ENCODE measurements at regions not wholly inside any gene's neighbourhood (a gene's known extent, or its start where the extent isn't known, plus 50 kb on each side); places are given as distances from the start of the nearest gene placed in this dataset.
"Not testable (repeated sequence)": the region's sequence is repeated elsewhere in the genome, so short reads cannot be mapped to it uniquely, and the experiment has no call there.

DNA sequence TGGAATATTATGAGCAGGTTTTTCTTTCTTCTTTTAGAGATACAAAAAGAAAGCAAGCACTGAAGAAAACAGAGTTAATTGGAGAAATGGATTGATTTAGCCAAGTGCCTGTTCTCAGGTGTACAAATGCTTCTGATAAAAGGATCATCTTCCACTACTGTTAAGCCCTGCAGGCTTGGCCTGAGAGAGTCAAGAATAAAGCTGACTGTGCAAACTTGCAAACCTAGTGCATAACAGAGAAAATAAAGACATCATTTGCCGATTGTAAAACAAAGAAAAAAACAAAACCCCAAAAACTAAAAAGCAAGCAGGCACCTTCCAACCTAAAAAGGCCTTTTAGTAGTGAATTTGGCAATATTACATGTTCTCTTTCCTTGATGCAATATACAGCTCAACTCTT, 78.0 kb upstream of the CCDC80 start:
- Histone ChIP-seq H3K27me3 (ENCODE audit: control insufficient read depth in 2 of 2, insufficient read depth in 1 of 2, low read length in 1 of 2) (no peaks in the 10 kb centered on the region), H3K9me3 (ENCODE audit: control insufficient read depth in 2 of 2, insufficient read depth in 1 of 2, low read length in 1 of 2) (peaks cover 0 to under 1% of the 10 kb centered on the region in 2 donors), H3K4me3 (ENCODE audit: low read length in 2 of 2) (no peak overlapping the region), H3K4me1 (ENCODE audit: control insufficient read depth in 2 of 2, insufficient read depth in 2 of 2, low read length in 2 of 2) (no peaks in the 10 kb centered on the region), H3K27ac (ENCODE audit: low read depth in 1 of 2, low read length in 1 of 2) (no peak overlapping the region), H3K36me3 (ENCODE audit: control insufficient read depth in 2 of 2, insufficient read depth in 2 of 2, low read length in 1 of 2) (no peaks in the 10 kb centered on the region)
- WGBS: 95% methylated on average over 1 of the region's 1 CpG
- no peak for DNase-seq (ENCODE audit: low read depth in 6 of 9, low spot score in 9 of 9)

DNA sequence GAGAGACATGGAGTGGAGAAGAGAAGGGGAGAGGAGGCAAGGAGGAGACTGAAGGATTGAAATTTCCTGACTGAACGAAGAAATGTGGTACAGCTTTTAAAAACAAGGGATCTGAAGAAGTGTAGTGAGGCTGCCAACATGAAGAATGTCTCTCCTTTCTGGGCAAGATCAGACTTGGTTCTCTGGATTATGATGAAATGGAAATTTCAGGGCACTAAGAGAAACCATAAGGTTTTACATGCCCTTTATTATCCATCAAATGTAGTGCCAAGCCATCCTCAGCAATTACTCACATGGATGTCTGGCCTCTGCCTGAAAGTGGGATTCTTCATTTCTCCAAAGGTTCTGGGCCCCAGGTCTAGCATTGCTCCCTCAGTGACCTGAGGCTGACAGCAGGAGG, 77.6 kb upstream of the CCDC80 start:
- H3K4me1 ChIP-seq (ENCODE audit: control insufficient read depth in 2 of 2, insufficient read depth in 2 of 2, low read length in 2 of 2): no peaks in the 10 kb centered on the region
- no peaks in the 10 kb centered on the region for H3K36me3 ChIP-seq (ENCODE audit: control insufficient read depth in 2 of 2, insufficient read depth in 2 of 2, low read length in 1 of 2)
- 43% methylated on average over 1 of the region's 1 CpG for WGBS
- no peaks in the 10 kb centered on the region for H3K27me3 ChIP-seq (ENCODE audit: control insufficient read depth in 2 of 2, insufficient read depth in 1 of 2, low read length in 1 of 2)
- H3K9me3 ChIP-seq (ENCODE audit: control insufficient read depth in 2 of 2, insufficient read depth in 1 of 2, low read length in 1 of 2): no peaks in the 10 kb centered on the region
- no peak for DNase-seq (ENCODE audit: low read depth in 6 of 9, low spot score in 9 of 9)
- H3K4me3 ChIP-seq (ENCODE audit: low read length in 2 of 2): no peak overlapping the region
- H3K27ac ChIP-seq (ENCODE audit: low read depth in 1 of 2, low read length in 1 of 2): no peak overlapping the region

GRCh38 chr3:112709911-112710310, 69.0 kb upstream of the CCDC80 start:
- Histone ChIP-seq H3K27me3 (ENCODE audit: control insufficient read depth in 2 of 2, insufficient read depth in 1 of 2, low read length in 1 of 2) (no peaks in the 10 kb centered on the region), H3K4me1 (ENCODE audit: control insufficient read depth in 2 of 2, insufficient read depth in 2 of 2, low read length in 2 of 2) (no peaks in the 10 kb centered on the region), H3K27ac (ENCODE audit: low read depth in 1 of 2, low read length in 1 of 2) (no peak overlapping the region), H3K4me3 (ENCODE audit: low read length in 2 of 2) (no peak overlapping the region), H3K36me3 (ENCODE audit: control insufficient read depth in 2 of 2, insufficient read depth in 2 of 2, low read length in 1 of 2) (no peaks in the 10 kb centered on the region), H3K9me3 (ENCODE audit: control insufficient read depth in 2 of 2, insufficient read depth in 1 of 2, low read length in 1 of 2) (no peaks in the 10 kb centered on the region)
- no peak for DNase-seq (ENCODE audit: low read depth in 6 of 9, low spot score in 9 of 9)

GRCh38 chr3:112699436-112699978, 58.6 kb upstream of the CCDC80 start:
- 93% methylated on average over 4 of the region's 4 CpGs for WGBS
- Histone ChIP-seq H3K36me3 (ENCODE audit: control insufficient read depth in 2 of 2, insufficient read depth in 2 of 2, low read length in 1 of 2) (no peaks in the 10 kb centered on the region), H3K9me3 (ENCODE audit: control insufficient read depth in 2 of 2, insufficient read depth in 1 of 2, low read length in 1 of 2) (no peaks in the 10 kb centered on the region), H3K4me1 (ENCODE audit: control insufficient read depth in 2 of 2, insufficient read depth in 2 of 2, low read length in 2 of 2) (no peaks in the 10 kb centered on the region), H3K4me3 (ENCODE audit: low read length in 2 of 2) (no peak overlapping the region), H3K27ac (ENCODE audit: low read depth in 1 of 2, low read length in 1 of 2) (no peak overlapping the region), H3K27me3 (ENCODE audit: control insufficient read depth in 2 of 2, insufficient read depth in 1 of 2, low read length in 1 of 2) (no peaks in the 10 kb centered on the region)
- no peak for DNase-seq (ENCODE audit: low read depth in 6 of 9, low spot score in 9 of 9)

GRCh38 chr3:112698442-112698841, 57.5 kb upstream of the CCDC80 start:
- not testable (repeated sequence) for H3K4me1 ChIP-seq (ENCODE audit: control insufficient read depth in 2 of 2, insufficient read depth in 2 of 2, low read length in 2 of 2); H3K27me3 ChIP-seq (ENCODE audit: control insufficient read depth in 2 of 2, insufficient read depth in 1 of 2, low read length in 1 of 2); H3K4me3 ChIP-seq (ENCODE audit: low read length in 2 of 2); H3K9me3 ChIP-seq (ENCODE audit: control insufficient read depth in 2 of 2, insufficient read depth in 1 of 2, low read length in 1 of 2); DNase-seq (ENCODE audit: low read depth in 6 of 9, low spot score in 9 of 9); H3K27ac ChIP-seq (ENCODE audit: low read depth in 1 of 2, low read length in 1 of 2); H3K36me3 ChIP-seq (ENCODE audit: control insufficient read depth in 2 of 2, insufficient read depth in 2 of 2, low read length in 1 of 2)
- WGBS: 90% methylated on average over 2 of the region's 2 CpGs

GRCh38 chr3:112696244-112696643, 55.3 kb upstream of the CCDC80 start:
- H3K27ac ChIP-seq (ENCODE audit: low read depth in 1 of 2, low read length in 1 of 2); H3K4me3 ChIP-seq (ENCODE audit: low read length in 2 of 2): not testable (repeated sequence)
- 96% methylated on average over 3 of the region's 3 CpGs for WGBS

DNA sequence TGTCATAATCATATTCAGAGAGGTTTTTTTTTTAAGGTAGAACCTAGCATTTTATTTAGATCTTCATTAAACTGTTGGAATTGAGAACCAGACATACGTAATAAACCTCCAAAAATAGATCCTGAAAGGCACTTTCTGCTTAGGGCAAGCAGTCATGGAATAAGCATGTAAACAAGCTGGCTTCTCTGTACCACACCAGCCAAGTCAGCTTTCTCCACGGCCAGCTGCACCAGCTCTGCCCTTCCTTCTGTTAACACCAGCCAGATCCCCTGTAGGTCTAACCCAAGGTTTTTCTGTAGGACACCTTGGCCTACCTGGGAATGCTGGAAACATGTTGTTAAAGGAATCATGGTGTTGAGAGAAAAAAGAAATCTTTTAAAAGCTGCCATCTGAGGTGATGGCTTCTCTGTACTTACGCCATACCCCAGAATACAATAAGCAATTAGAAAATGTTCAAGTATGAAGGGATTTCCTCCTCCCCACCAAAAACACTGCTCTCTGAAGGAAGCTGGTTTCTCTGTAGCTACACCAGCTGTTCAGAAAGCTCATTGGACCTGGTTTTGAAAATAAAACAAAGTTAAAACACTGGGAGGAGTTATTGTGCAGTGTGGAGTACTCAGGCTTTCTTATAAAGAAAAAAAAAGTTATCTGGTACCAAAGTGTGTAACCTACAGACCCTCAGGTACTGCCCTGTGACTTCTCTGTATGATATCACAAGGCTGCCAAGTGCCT, 54.6 kb upstream of the CCDC80 start:
- 90% methylated on average over 3 of the region's 3 CpGs for WGBS
- not testable (repeated sequence) for H3K27ac ChIP-seq (ENCODE audit: low read depth in 1 of 2, low read length in 1 of 2)

More at GRCh38 chr3:112696244-112696643, 55.3 kb upstream of the CCDC80 start:
- DNase-seq (ENCODE audit: low read depth in 6 of 9, low spot score in 9 of 9); H3K27me3 ChIP-seq (ENCODE audit: control insufficient read depth in 2 of 2, insufficient read depth in 1 of 2, low read length in 1 of 2); H3K9me3 ChIP-seq (ENCODE audit: control insufficient read depth in 2 of 2, insufficient read depth in 1 of 2, low read length in 1 of 2); H3K36me3 ChIP-seq (ENCODE audit: control insufficient read depth in 2 of 2, insufficient read depth in 2 of 2, low read length in 1 of 2); H3K4me1 ChIP-seq (ENCODE audit: control insufficient read depth in 2 of 2, insufficient read depth in 2 of 2, low read length in 2 of 2): not testable (repeated sequence)

GRCh38 chr3:112694906-112695305, 54.0 kb upstream of the CCDC80 start:
- WGBS: 98% methylated on average over 2 of the region's 2 CpGs
- H3K27ac ChIP-seq (ENCODE audit: low read depth in 1 of 2, low read length in 1 of 2); H3K4me1 ChIP-seq (ENCODE audit: control insufficient read depth in 2 of 2, insufficient read depth in 2 of 2, low read length in 2 of 2); H3K36me3 ChIP-seq (ENCODE audit: control insufficient read depth in 2 of 2, insufficient read depth in 2 of 2, low read length in 1 of 2); H3K9me3 ChIP-seq (ENCODE audit: control insufficient read depth in 2 of 2, insufficient read depth in 1 of 2, low read length in 1 of 2); DNase-seq (ENCODE audit: low read depth in 6 of 9, low spot score in 9 of 9); H3K27me3 ChIP-seq (ENCODE audit: control insufficient read depth in 2 of 2, insufficient read depth in 1 of 2, low read length in 1 of 2); H3K4me3 ChIP-seq (ENCODE audit: low read length in 2 of 2): not testable (repeated sequence)

More for the DNA sequence above, 54.6 kb upstream of the CCDC80 start:
- not testable (repeated sequence) for H3K27me3 ChIP-seq (ENCODE audit: control insufficient read depth in 2 of 2, insufficient read depth in 1 of 2, low read length in 1 of 2); DNase-seq (ENCODE audit: low read depth in 6 of 9, low spot score in 9 of 9); H3K36me3 ChIP-seq (ENCODE audit: control insufficient read depth in 2 of 2, insufficient read depth in 2 of 2, low read length in 1 of 2); H3K9me3 ChIP-seq (ENCODE audit: control insufficient read depth in 2 of 2, insufficient read depth in 1 of 2, low read length in 1 of 2); H3K4me3 ChIP-seq (ENCODE audit: low read length in 2 of 2); H3K4me1 ChIP-seq (ENCODE audit: control insufficient read depth in 2 of 2, insufficient read depth in 2 of 2, low read length in 2 of 2)

- H3K27me3 ChIP-seq (ENCODE audit: control insufficient read depth in 2 of 2, insufficient read depth in 1 of 2, low read length in 1 of 2): no peaks in the 10 kb centered on the region
- 98% methylated on average over 4 of the region's 4 CpGs for WGBS
- no peak for DNase-seq (ENCODE audit: low read depth in 6 of 9, low spot score in 9 of 9)
- H3K4me3 ChIP-seq (ENCODE audit: low read length in 2 of 2): no peak overlapping the region
- H3K27ac ChIP-seq (ENCODE audit: low read depth in 1 of 2, low read length in 1 of 2): no peak overlapping the region
- H3K9me3 ChIP-seq (ENCODE audit: control insufficient read depth in 2 of 2, insufficient read depth in 1 of 2, low read length in 1 of 2): no peaks in the 10 kb centered on the region
- H3K36me3 ChIP-seq (ENCODE audit: control insufficient read depth in 2 of 2, insufficient read depth in 2 of 2, low read length in 1 of 2): no peaks in the 10 kb centered on the region
- H3K4me1 ChIP-seq (ENCODE audit: control insufficient read depth in 2 of 2, insufficient read depth in 2 of 2, low read length in 2 of 2): peaks cover 0 to 6% of the 10 kb centered on the region in 2 donors
These were observed 52.2 kb upstream of the CCDC80 start for GRCh38 chr3:112693186-112693585.

All from thymus (tissue), 11 donors.